ENCODE measurements at regions not wholly inside any gene's neighbourhood (a gene's known extent, or its start where the extent isn't known, plus 50 kb on each side); places are given as distances from the start of the nearest gene placed in this dataset.

GRCh38 chr6:8155259-8156012 lies 53.1 kb upstream of the EEF1E1 start:
- Histone ChIP-seq H3K4me3 (no peak overlapping the region), H3K9me3 (no peaks in the 10 kb centered on the region), H3K36me3 (no peaks in the 10 kb centered on the region), H3K4me1 (replicated peaks) (no peaks in the 10 kb centered on the region), H3K27me3 (replicated peaks; ENCODE audit: insufficient read depth) (no peaks in the 10 kb centered on the region), H3K27ac (no peak overlapping the region)
- intact Hi-C loops (cut with DNase I): no loop called here
- DNase-seq (ENCODE audit: low spot score): no peak
- TF ChIP-seq POLR2AphosphoS5 (IDR thresholded peaks at IDR 0.05) (no peak), POLR2A (IDR thresholded peaks at IDR 0.05) (no peak)
- TF ChIP-seq, protein P1, sequence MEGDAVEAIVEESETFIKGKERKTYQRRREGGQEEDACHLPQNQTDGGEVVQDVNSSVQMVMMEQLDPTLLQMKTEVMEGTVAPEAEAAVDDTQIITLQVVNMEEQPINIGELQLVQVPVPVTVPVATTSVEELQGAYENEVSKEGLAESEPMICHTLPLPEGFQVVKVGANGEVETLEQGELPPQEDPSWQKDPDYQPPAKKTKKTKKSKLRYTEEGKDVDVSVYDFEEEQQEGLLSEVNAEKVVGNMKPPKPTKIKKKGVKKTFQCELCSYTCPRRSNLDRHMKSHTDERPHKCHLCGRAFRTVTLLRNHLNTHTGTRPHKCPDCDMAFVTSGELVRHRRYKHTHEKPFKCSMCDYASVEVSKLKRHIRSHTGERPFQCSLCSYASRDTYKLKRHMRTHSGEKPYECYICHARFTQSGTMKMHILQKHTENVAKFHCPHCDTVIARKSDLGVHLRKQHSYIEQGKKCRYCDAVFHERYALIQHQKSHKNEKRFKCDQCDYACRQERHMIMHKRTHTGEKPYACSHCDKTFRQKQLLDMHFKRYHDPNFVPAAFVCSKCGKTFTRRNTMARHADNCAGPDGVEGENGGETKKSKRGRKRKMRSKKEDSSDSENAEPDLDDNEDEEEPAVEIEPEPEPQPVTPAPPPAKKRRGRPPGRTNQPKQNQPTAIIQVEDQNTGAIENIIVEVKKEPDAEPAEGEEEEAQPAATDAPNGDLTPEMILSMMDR (IDR thresholded peaks at IDR 0.05): no peak
- 48% methylated on average over 2 of the region's 2 CpGs for WGBS

Data from prostate gland (tissue), 2 donors.